ENCODE measurements at regions not wholly inside any gene's neighbourhood (a gene's known extent, or its start where the extent isn't known, plus 50 kb on each side); places are given as distances from the start of the nearest gene placed in this dataset.

DNA sequence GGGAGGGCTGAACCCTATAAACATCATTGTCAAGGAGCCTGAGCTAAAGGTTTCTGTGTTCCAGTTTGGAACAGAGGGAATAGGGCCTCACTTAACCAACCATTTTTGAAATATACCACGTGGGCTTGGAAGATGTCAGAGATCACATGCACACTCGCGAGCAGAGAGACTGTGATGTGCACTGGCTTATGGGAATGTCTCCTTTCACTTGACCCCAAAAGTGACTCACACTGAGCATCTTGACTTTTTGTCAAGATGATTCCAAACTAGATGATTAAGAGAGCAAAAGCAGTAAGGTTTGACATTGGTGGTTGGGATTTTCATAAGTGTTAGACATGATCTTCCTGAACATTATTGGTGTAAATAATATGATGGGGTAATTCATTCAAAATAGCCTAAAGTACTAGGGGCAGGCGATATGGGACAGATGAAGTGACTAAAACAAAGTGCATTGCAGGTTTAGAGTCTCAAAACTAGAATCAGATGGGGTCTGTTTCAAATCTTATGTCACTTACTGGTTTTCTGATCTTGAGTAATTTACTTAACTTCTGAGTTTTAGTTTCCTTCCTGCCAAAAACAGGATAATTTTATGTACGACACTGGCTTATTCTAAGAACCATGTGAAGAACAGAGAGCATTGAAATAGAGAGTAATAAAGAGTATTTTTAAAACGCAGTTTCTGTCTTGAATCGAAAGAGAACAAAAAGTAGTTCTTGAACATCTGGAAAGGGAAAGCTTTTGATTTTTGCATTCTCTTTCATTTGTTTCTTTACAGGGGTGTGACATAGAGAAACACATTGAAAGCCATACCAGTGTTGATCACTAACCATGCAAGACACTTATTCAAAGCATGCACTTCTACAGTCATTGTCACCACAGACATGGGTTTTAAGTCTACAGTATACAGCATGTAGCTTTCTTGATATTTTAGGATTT, 383.0 kb downstream of the DIRAS2 start:
- no peak overlapping the region for H3K4me3 ChIP-seq (ENCODE audit: low read depth, low read length)
- no peaks in the 10 kb centered on the region for H3K27me3 ChIP-seq (ENCODE audit: control insufficient read depth, insufficient read depth, low read length)
- no peak for DNase-seq (ENCODE audit: low read depth in 4 of 6, low spot score in 6 of 6)
- no peaks in the 10 kb centered on the region for H3K36me3 ChIP-seq (ENCODE audit: control insufficient read depth, insufficient read depth, low read length)
- WGBS (ENCODE audit: insufficient coverage): 84% methylated on average over 5 of the region's 7 CpGs
- no peak overlapping the region for H3K27ac ChIP-seq (ENCODE audit: low read depth, low read length)
- H3K9me3 ChIP-seq (ENCODE audit: control insufficient read depth, insufficient read depth, low read length): no peaks in the 10 kb centered on the region
- no peaks in the 10 kb centered on the region for H3K4me1 ChIP-seq (ENCODE audit: control insufficient read depth, insufficient read depth, low read length)

DNA sequence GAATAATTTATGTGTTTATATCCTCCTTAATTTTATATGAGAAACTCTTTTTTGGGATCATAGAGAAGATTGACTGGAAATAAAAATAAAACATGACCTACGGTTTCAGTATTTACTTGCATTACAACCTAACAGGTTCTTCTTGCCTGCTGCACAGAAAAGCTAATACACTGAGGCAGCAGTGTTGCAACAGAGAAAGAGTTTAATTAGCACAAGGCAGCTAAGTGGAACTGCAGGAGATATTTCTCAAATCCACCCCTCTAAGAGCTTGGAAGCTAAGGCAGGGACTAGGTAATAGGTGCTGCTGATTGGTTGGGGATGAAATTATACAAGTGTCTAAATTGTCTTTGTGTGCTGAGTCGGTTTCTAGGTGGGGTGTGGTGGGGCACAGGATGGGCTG, 380.9 kb downstream of the DIRAS2 start:
- H3K4me1 ChIP-seq (ENCODE audit: control insufficient read depth, insufficient read depth, low read length): no peaks in the 10 kb centered on the region
- H3K27ac ChIP-seq (ENCODE audit: low read depth, low read length): no peak overlapping the region
- 84% methylated on average over 1 of the region's 2 CpGs for WGBS (ENCODE audit: insufficient coverage)
- H3K36me3 ChIP-seq (ENCODE audit: control insufficient read depth, insufficient read depth, low read length): no peaks in the 10 kb centered on the region
- no peaks in the 10 kb centered on the region for H3K9me3 ChIP-seq (ENCODE audit: control insufficient read depth, insufficient read depth, low read length)
- H3K4me3 ChIP-seq (ENCODE audit: low read depth, low read length): no peak overlapping the region
- no peaks in the 10 kb centered on the region for H3K27me3 ChIP-seq (ENCODE audit: control insufficient read depth, insufficient read depth, low read length)
- DNase-seq (ENCODE audit: low read depth in 4 of 6, low spot score in 6 of 6): no peak

DNA sequence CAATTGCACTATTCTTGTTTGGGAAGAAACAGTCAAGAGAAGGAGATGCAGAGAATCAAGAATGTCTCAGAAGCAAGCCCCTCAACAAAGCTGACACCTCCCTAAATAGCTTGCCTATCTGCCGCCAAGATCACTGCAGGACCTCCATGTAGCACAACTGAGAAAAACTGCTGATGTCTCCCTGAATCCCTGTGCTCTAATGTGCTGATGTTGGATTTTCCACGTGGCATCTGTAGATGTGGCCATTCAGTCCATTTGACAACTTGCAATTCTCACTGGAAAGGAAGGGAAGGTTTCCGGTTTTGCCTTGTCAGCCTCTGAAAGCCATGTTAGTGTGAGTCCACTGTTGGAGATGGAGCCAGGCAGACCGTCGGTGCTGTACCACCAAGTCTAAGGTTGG, 374.0 kb downstream of the DIRAS2 start:
- 98% methylated on average over 5 of the region's 5 CpGs for WGBS (ENCODE audit: insufficient coverage)
- no peaks in the 10 kb centered on the region for H3K27me3 ChIP-seq (ENCODE audit: control insufficient read depth, insufficient read depth, low read length)
- no peaks in the 10 kb centered on the region for H3K36me3 ChIP-seq (ENCODE audit: control insufficient read depth, insufficient read depth, low read length)
- no peaks in the 10 kb centered on the region for H3K9me3 ChIP-seq (ENCODE audit: control insufficient read depth, insufficient read depth, low read length)
- no peak overlapping the region for H3K4me3 ChIP-seq (ENCODE audit: low read depth, low read length)
- H3K27ac ChIP-seq (ENCODE audit: low read depth, low read length): no peak overlapping the region
- DNase-seq (ENCODE audit: low read depth in 4 of 6, low spot score in 6 of 6): no peak
- H3K4me1 ChIP-seq (ENCODE audit: control insufficient read depth, insufficient read depth, low read length): no peaks in the 10 kb centered on the region

DNA sequence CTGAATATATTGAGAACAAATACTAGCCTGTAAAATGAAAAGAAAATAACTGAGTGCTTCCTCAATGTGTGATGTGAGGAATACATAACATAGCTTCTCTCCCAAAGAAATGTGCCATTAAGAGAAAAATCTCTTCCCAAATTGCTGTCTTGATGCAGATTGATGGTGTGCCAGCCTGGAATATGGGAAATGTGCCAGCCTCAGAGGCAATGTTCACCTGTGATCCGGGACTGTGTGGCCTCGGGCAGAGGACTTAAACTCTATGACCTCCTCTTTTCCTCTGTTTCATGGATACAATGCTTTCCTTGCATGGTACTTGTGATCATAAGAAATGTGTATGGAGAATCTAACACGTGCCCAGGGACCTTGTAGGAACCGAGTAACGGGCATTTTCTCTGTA, 370.9 kb downstream of the DIRAS2 start:
- Histone ChIP-seq H3K9me3 (ENCODE audit: control insufficient read depth, insufficient read depth, low read length) (no peaks in the 10 kb centered on the region), H3K27ac (ENCODE audit: low read depth, low read length) (no peak overlapping the region), H3K4me1 (ENCODE audit: control insufficient read depth, insufficient read depth, low read length) (no peaks in the 10 kb centered on the region), H3K4me3 (ENCODE audit: low read depth, low read length) (no peak overlapping the region), H3K27me3 (ENCODE audit: control insufficient read depth, insufficient read depth, low read length) (no peaks in the 10 kb centered on the region), H3K36me3 (ENCODE audit: control insufficient read depth, insufficient read depth, low read length) (no peaks in the 10 kb centered on the region)
- WGBS (ENCODE audit: insufficient coverage): no CpG with 5 or more reads among the region's 5 CpGs
- peak in 2 of 6 donors; percentile 13 to 60 for DNase-seq (ENCODE audit: low read depth in 4 of 6, low spot score in 6 of 6)

DNA sequence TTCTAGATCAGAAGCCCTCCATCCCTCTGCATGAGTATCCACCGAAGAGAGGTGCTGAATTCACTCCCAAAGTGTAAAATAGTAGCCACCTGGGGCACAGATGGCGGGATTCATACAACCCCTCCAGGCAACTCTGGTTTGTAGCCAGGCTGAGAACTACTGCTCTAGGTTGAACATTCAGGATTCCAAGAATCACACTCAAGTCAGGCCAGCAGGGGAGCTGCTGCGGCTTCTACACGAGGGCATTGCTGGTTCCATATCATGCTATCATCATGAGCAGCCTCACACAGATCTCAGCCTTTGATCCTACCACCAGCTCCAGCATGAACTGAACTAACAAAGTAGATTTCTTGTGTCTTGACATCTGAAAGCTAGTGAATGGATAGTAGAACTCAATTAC, 367.9 kb downstream of the DIRAS2 start:
- Histone ChIP-seq H3K9me3 (ENCODE audit: control insufficient read depth, insufficient read depth, low read length) (no peaks in the 10 kb centered on the region), H3K4me3 (ENCODE audit: low read depth, low read length) (no peak overlapping the region), H3K36me3 (ENCODE audit: control insufficient read depth, insufficient read depth, low read length) (no peaks in the 10 kb centered on the region), H3K27ac (ENCODE audit: low read depth, low read length) (no peak overlapping the region), H3K27me3 (ENCODE audit: control insufficient read depth, insufficient read depth, low read length) (no peaks in the 10 kb centered on the region), H3K4me1 (ENCODE audit: control insufficient read depth, insufficient read depth, low read length) (no peaks in the 10 kb centered on the region)
- 69% methylated on average over 4 of the region's 4 CpGs for WGBS (ENCODE audit: insufficient coverage)
- DNase-seq (ENCODE audit: low read depth in 4 of 6, low spot score in 6 of 6): no peak

DNA sequence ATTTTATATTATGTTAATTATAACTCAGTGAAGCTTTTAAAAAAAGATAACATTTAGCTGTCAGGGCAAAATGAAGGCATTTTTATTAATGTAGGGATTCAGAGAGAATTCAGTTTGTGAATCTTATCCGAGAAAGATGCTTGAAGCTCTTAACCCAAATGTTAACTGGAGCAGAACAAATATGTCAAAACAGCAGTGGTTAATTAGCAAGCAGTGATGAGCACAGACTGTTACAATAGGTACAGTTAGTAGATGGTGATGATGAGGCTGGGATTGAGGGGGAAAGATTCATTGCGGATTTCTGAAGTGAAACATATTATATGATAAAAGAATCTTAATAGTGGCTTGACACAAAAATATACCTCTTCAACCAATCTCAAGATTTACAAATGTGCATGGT, 356.7 kb downstream of the DIRAS2 start:
- H3K27me3 ChIP-seq (ENCODE audit: control insufficient read depth, insufficient read depth, low read length): no peaks in the 10 kb centered on the region
- 29% methylated on average over 1 of the region's 2 CpGs for WGBS (ENCODE audit: insufficient coverage)
- no peak overlapping the region for H3K27ac ChIP-seq (ENCODE audit: low read depth, low read length)
- no peaks in the 10 kb centered on the region for H3K4me1 ChIP-seq (ENCODE audit: control insufficient read depth, insufficient read depth, low read length)
- no peak overlapping the region for H3K4me3 ChIP-seq (ENCODE audit: low read depth, low read length)
- H3K36me3 ChIP-seq (ENCODE audit: control insufficient read depth, insufficient read depth, low read length): no peaks in the 10 kb centered on the region
- peaks cover 2% of the 10 kb centered on the region for H3K9me3 ChIP-seq (ENCODE audit: control insufficient read depth, insufficient read depth, low read length)
- DNase-seq (ENCODE audit: low read depth in 4 of 6, low spot score in 6 of 6): peak in 1 of 6 donors; percentile 60

DNA sequence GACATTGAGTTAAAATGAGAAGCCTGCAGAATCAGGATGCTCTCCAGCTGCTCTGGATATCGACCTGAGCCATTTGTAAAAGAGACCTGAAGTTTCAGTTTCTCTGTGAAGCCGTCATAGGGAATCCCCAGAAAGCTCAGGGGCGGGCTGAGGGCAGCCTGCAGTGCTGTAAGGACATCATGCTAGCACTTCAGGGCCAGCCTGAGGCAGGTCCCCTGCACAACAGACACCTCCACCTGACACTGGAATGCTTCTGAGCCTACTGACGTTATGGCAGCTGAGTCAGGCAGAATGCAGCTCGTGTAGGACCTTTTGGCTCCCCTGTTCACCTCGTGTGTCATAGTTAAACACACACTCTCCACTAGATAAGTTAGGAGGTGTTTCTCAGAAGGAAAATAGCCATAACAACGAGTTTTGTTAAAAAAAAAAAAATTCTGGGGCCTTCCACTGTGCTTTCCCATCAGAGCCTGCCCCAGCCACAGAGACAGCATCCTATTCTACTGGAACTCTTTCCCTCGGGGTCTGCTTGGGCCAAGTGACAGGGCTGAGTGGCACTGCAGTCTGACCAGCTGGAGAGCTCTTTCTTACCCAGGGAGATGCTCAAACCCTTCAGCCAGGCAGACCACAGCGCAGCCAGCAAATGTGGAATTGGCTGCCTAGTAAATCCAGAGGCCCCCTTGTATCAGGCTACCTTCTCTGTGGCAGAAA, 354.9 kb downstream of the DIRAS2 start:
- Histone ChIP-seq H3K27me3 (ENCODE audit: control insufficient read depth, insufficient read depth, low read length) (no peaks in the 10 kb centered on the region), H3K36me3 (ENCODE audit: control insufficient read depth, insufficient read depth, low read length) (no peaks in the 10 kb centered on the region), H3K27ac (ENCODE audit: low read depth, low read length) (no peak overlapping the region), H3K4me1 (ENCODE audit: control insufficient read depth, insufficient read depth, low read length) (no peaks in the 10 kb centered on the region), H3K4me3 (ENCODE audit: low read depth, low read length) (no peak overlapping the region), H3K9me3 (ENCODE audit: control insufficient read depth, insufficient read depth, low read length) (no peaks in the 10 kb centered on the region)
- no peak for DNase-seq (ENCODE audit: low read depth in 4 of 6, low spot score in 6 of 6)
- WGBS (ENCODE audit: insufficient coverage): 77% methylated on average over 5 of the region's 9 CpGs

DNA sequence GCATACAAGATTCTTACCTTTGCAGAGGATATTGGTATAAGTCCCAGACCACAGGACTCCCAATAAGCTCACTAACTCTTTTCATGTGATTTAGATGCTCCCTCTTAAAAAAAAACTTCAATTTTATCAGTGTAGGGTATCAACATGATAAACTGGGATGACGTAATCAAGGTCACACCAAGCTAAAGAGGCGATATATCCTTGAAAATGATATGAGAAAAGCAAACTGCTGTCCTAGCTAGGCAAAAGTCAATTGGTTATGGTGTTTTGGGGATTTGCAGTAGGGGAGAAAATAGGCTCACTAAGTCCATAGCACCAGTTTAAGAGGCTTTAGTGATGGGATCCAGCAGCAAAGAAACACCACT, 354.4 kb downstream of the DIRAS2 start:
- no peak for DNase-seq (ENCODE audit: low read depth in 4 of 6, low spot score in 6 of 6)
- Histone ChIP-seq H3K4me1 (ENCODE audit: control insufficient read depth, insufficient read depth, low read length) (no peaks in the 10 kb centered on the region), H3K9me3 (ENCODE audit: control insufficient read depth, insufficient read depth, low read length) (no peaks in the 10 kb centered on the region), H3K36me3 (ENCODE audit: control insufficient read depth, insufficient read depth, low read length) (no peaks in the 10 kb centered on the region), H3K4me3 (ENCODE audit: low read depth, low read length) (no peak overlapping the region), H3K27me3 (ENCODE audit: control insufficient read depth, insufficient read depth, low read length) (no peaks in the 10 kb centered on the region), H3K27ac (ENCODE audit: low read depth, low read length) (no peak overlapping the region)
- WGBS (ENCODE audit: insufficient coverage): 100% methylated on average over 2 of the region's 2 CpGs

DNA sequence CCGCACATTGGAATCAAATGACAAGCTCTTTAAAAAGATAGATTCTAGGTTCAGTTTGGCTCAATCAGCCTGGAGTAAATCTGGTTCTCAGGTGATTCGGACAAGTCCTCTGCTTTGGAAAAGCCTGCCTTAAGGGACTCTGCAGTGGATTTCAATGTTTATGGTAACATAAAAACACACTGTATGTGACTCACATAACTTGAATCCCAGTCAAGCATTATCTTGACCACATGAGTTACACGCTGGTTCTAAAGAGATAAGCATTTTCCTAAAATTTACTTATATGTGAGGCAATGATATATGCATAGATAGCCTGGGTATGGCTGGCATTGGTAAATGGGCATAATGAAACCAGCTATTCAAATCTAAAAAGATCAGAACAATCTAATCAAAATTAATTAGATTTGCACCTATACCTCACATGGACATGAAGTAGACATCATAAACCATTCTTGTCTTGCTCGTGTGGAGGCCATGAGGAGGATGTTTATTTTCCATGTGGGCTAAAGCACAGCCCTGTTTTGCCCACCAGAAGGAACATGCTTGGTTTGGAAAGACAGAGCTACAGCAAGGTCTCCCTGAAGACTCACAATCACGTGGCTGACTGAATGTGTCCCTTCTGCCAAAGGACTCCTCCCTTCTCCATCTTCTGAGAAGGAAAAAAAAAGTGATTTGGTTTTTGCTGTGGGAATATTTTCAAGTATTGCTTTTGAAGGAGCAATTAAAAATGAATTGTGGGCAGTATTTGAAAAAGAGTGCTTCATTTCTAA, 351.7 kb downstream of the DIRAS2 start:
- 92% methylated on average over 1 of the region's 5 CpGs for WGBS (ENCODE audit: insufficient coverage)
- no peak for DNase-seq (ENCODE audit: low read depth in 4 of 6, low spot score in 6 of 6)

More for the DNA sequence above, 351.7 kb downstream of the DIRAS2 start:
- no peaks in the 10 kb centered on the region for H3K9me3 ChIP-seq (ENCODE audit: control insufficient read depth, insufficient read depth, low read length)
- no peak overlapping the region for H3K27ac ChIP-seq (ENCODE audit: low read depth, low read length)
- no peaks in the 10 kb centered on the region for H3K36me3 ChIP-seq (ENCODE audit: control insufficient read depth, insufficient read depth, low read length)
- H3K27me3 ChIP-seq (ENCODE audit: control insufficient read depth, insufficient read depth, low read length): no peaks in the 10 kb centered on the region
- no peaks in the 10 kb centered on the region for H3K4me1 ChIP-seq (ENCODE audit: control insufficient read depth, insufficient read depth, low read length)
- no peak overlapping the region for H3K4me3 ChIP-seq (ENCODE audit: low read depth, low read length)
